ENCODE measurements at regions not wholly inside any gene's neighbourhood (a gene's known extent, or its start where the extent isn't known, plus 50 kb on each side); places are given as distances from the start of the nearest gene placed in this dataset.

GRCh38 chrX:109036624-109037023, 300.3 kb upstream of the IRS4 start:
- TF ChIP-seq CTCF (IDR thresholded peaks at IDR 0.05) (no peak), ZFX (IDR thresholded peaks at IDR 0.05; ENCODE audit: borderline replicate concordance) (no peak)

Data from 22Rv1 (cell line).